SIG-M5 treated with dmso at 0.1 percent for 504 hours (cell line): ENCODE measurements at regions not wholly inside any gene's neighbourhood (a gene's known extent, or its start where the extent isn't known, plus 50 kb on each side); places are given as distances from the start of the nearest gene placed in this dataset.

Experiments
- DNase-seq: peaks from one replicate; lab custom pipeline; 2025; ENCODE audit not compliant: unreplicated experiment; lab: John Stamatoyannopoulos, UW

GRCh38 chr1:208576425-208576824 is 332.2 kb upstream of the PLXNA2 start:
- no peak for DNase-seq

GRCh38 chr1:208577381-208577905 is 333.3 kb upstream of the PLXNA2 start:
- no peak for DNase-seq

- DNase-seq = no peak
Measured at GRCh38 chr1:208581209-208581608, 337.0 kb upstream of the PLXNA2 start.

GRCh38 chr1:208581667-208582066 is 337.5 kb upstream of the PLXNA2 start:
- no peak for DNase-seq

GRCh38 chr1:208584167-208584755 is 340.1 kb upstream of the PLXNA2 start:
- DNase-seq = no peak

- no peak for DNase-seq
Measured at GRCh38 chr1:208587110-208587509, 342.9 kb upstream of the PLXNA2 start.

GRCh38 chr1:208593306-208594006 is 349.3 kb upstream of the PLXNA2 start:
- no peak for DNase-seq

- no peak for DNase-seq
Measured at GRCh38 chr1:208595236-208595635, 351.1 kb upstream of the PLXNA2 start.

GRCh38 chr1:208595745-208596144 is 351.6 kb upstream of the PLXNA2 start:
- no peak for DNase-seq

- DNase-seq = no peak
Measured at GRCh38 chr1:208597571-208597970, 353.4 kb upstream of the PLXNA2 start.

GRCh38 chr1:208598021-208598420 is 353.8 kb upstream of the PLXNA2 start:
- no peak for DNase-seq

- DNase-seq = no peak
Measured at GRCh38 chr1:208599063-208599462, 354.9 kb upstream of the PLXNA2 start.

GRCh38 chr1:208600456-208601190 is 356.4 kb upstream of the PLXNA2 start:
- no peak for DNase-seq

- DNase-seq = no peak
Measured at GRCh38 chr1:208601561-208601960, 357.4 kb upstream of the PLXNA2 start.

GRCh38 chr1:208603721-208604120 is 359.5 kb upstream of the PLXNA2 start:
- peak; percentile 49 for DNase-seq

- no peak for DNase-seq
Measured at GRCh38 chr1:208604295-208604694, 360.1 kb upstream of the PLXNA2 start.

- no peak for DNase-seq
Measured at GRCh38 chr1:208606959-208607358, 362.8 kb upstream of the PLXNA2 start.

GRCh38 chr1:208607616-208608015 is 363.4 kb upstream of the PLXNA2 start:
- DNase-seq = no peak

GRCh38 chr1:208614610-208615009 is 370.4 kb upstream of the PLXNA2 start:
- DNase-seq = no peak

- DNase-seq = no peak
Measured at GRCh38 chr1:208615371-208615770, 371.2 kb upstream of the PLXNA2 start.

GRCh38 chr1:208616776-208617175 is 372.6 kb upstream of the PLXNA2 start:
- no peak for DNase-seq
